T-helper 2 cell treated with Interferon-gamma antibody and Interleukin-4, amounts not matched to agents 5 μg/mL and 100 μg/mL, for 36 hours (primary cell): ENCODE measurements at regions not wholly inside any gene's neighbourhood (a gene's known extent, or its start where the extent isn't known, plus 50 kb on each side); places are given as distances from the start of the nearest gene placed in this dataset.

Source experiments
- DNase-seq: peaks from one replicate; pipeline ENCODE4 v3.0.0; 2021; ENCODE audit warnings: low spot score
- H3K27ac Mint-ChIP-seq: one replicate; pipeline ENCODE4 v1.8.0; 2021; ENCODE audit warnings: mild to moderate bottlenecking, mixed read lengths
- H3K27me3 Mint-ChIP-seq: one replicate; pipeline ENCODE4 v1.8.0; 2021; ENCODE audit warnings: low read depth, mixed read lengths
- H3K36me3 Mint-ChIP-seq: one replicate; pipeline ENCODE4 v1.8.0; 2021; ENCODE audit warnings: low read depth, mixed read lengths
- H3K4me1 Mint-ChIP-seq: one replicate; pipeline ENCODE4 v1.8.0; 2021; ENCODE audit warnings: low read depth, mixed read lengths
- H3K4me3 Mint-ChIP-seq: one replicate; pipeline ENCODE4 v1.8.0; 2022; ENCODE audit warnings: mild to moderate bottlenecking, moderate library complexity, mixed read lengths
- H3K9me3 Mint-ChIP-seq: one replicate; pipeline ENCODE4 v1.8.0; 2021; ENCODE audit warnings: mixed read lengths

GRCh38 chr5:155587458-155587857 is 573.9 kb downstream of the KIF4B start:
- no peak overlapping the region for H3K27ac Mint-ChIP-seq
- H3K4me3 Mint-ChIP-seq = no peak overlapping the region
- H3K9me3 Mint-ChIP-seq = no peaks in the 10 kb centered on the region
- no peaks in the 10 kb centered on the region for H3K4me1 Mint-ChIP-seq
- H3K36me3 Mint-ChIP-seq = no peaks in the 10 kb centered on the region
- DNase-seq = no peak
- no peaks in the 10 kb centered on the region for H3K27me3 Mint-ChIP-seq

GRCh38 chr5:155591273-155591672 is 577.7 kb downstream of the KIF4B start:
- Mint-ChIP-seq H3K27me3 (no peaks in the 10 kb centered on the region), H3K4me1 (no peaks in the 10 kb centered on the region), H3K9me3 (no peaks in the 10 kb centered on the region), H3K36me3 (no peaks in the 10 kb centered on the region), H3K27ac (no peak overlapping the region), H3K4me3 (no peak overlapping the region)
- DNase-seq = no peak

- no peak overlapping the region for H3K27ac Mint-ChIP-seq
- no peak overlapping the region for H3K4me3 Mint-ChIP-seq
- DNase-seq = no peak
- H3K36me3 Mint-ChIP-seq = no peaks in the 10 kb centered on the region
- H3K9me3 Mint-ChIP-seq = no peaks in the 10 kb centered on the region
- no peaks in the 10 kb centered on the region for H3K27me3 Mint-ChIP-seq
- no peaks in the 10 kb centered on the region for H3K4me1 Mint-ChIP-seq
These were observed 580.7 kb downstream of the KIF4B start for GRCh38 chr5:155594270-155594669.

- no peaks in the 10 kb centered on the region for H3K36me3 Mint-ChIP-seq
- H3K4me3 Mint-ChIP-seq = no peak overlapping the region
- H3K4me1 Mint-ChIP-seq = no peaks in the 10 kb centered on the region
- H3K27ac Mint-ChIP-seq = no peak overlapping the region
- H3K9me3 Mint-ChIP-seq = no peaks in the 10 kb centered on the region
- no peaks in the 10 kb centered on the region for H3K27me3 Mint-ChIP-seq
- DNase-seq = no peak
These were observed 582.2 kb downstream of the KIF4B start for GRCh38 chr5:155595791-155596190.

GRCh38 chr5:155598552-155598951 is 585.0 kb downstream of the KIF4B start:
- H3K27ac Mint-ChIP-seq = no peak overlapping the region
- H3K4me1 Mint-ChIP-seq = no peaks in the 10 kb centered on the region
- DNase-seq = no peak
- no peaks in the 10 kb centered on the region for H3K9me3 Mint-ChIP-seq
- no peaks in the 10 kb centered on the region for H3K27me3 Mint-ChIP-seq
- H3K4me3 Mint-ChIP-seq = no peak overlapping the region
- H3K36me3 Mint-ChIP-seq = no peaks in the 10 kb centered on the region

- H3K4me1 Mint-ChIP-seq = no peaks in the 10 kb centered on the region
- no peaks in the 10 kb centered on the region for H3K27me3 Mint-ChIP-seq
- no peak overlapping the region for H3K4me3 Mint-ChIP-seq
- no peak for DNase-seq
- H3K9me3 Mint-ChIP-seq = no peaks in the 10 kb centered on the region
- H3K36me3 Mint-ChIP-seq = no peaks in the 10 kb centered on the region
- no peak overlapping the region for H3K27ac Mint-ChIP-seq
These were observed 592.4 kb downstream of the KIF4B start for GRCh38 chr5:155605920-155606319.

- Mint-ChIP-seq H3K27me3 (peaks cover 4% of the 10 kb centered on the region), H3K36me3 (no peaks in the 10 kb centered on the region), H3K9me3 (no peaks in the 10 kb centered on the region), H3K4me3 (no peak overlapping the region), H3K4me1 (no peaks in the 10 kb centered on the region), H3K27ac (no peak overlapping the region)
- no peak for DNase-seq
These were observed 603.3 kb downstream of the KIF4B start for GRCh38 chr5:155616779-155617392.

- no peak overlapping the region for H3K27ac Mint-ChIP-seq
- H3K27me3 Mint-ChIP-seq = peaks cover 5% of the 10 kb centered on the region
- no peaks in the 10 kb centered on the region for H3K4me1 Mint-ChIP-seq
- DNase-seq = no peak
- no peak overlapping the region for H3K4me3 Mint-ChIP-seq
- no peaks in the 10 kb centered on the region for H3K9me3 Mint-ChIP-seq
- H3K36me3 Mint-ChIP-seq = no peaks in the 10 kb centered on the region
These were observed 606.1 kb downstream of the KIF4B start for GRCh38 chr5:155619688-155620087.

- peaks cover 5% of the 10 kb centered on the region for H3K27me3 Mint-ChIP-seq
- H3K4me1 Mint-ChIP-seq = no peaks in the 10 kb centered on the region
- no peak overlapping the region for H3K27ac Mint-ChIP-seq
- no peaks in the 10 kb centered on the region for H3K9me3 Mint-ChIP-seq
- no peaks in the 10 kb centered on the region for H3K36me3 Mint-ChIP-seq
- H3K4me3 Mint-ChIP-seq = no peak overlapping the region
- DNase-seq = no peak
These were observed 607.4 kb downstream of the KIF4B start for GRCh38 chr5:155620821-155621410.

- H3K36me3 Mint-ChIP-seq = no peaks in the 10 kb centered on the region
These were observed 611.2 kb downstream of the KIF4B start for GRCh38 chr5:155624597-155625241.

GRCh38 chr5:155625315-155625714 is 611.8 kb downstream of the KIF4B start:
- Mint-ChIP-seq H3K4me3 (no peak overlapping the region), H3K36me3 (no peaks in the 10 kb centered on the region), H3K27me3 (peaks cover 5% of the 10 kb centered on the region), H3K4me1 (no peaks in the 10 kb centered on the region), H3K27ac (no peak overlapping the region), H3K9me3 (no peaks in the 10 kb centered on the region)
- no peak for DNase-seq

More at GRCh38 chr5:155624597-155625241, 611.2 kb downstream of the KIF4B start:
- Mint-ChIP-seq H3K27me3 (peaks cover 5% of the 10 kb centered on the region), H3K4me3 (no peak overlapping the region), H3K27ac (no peak overlapping the region), H3K4me1 (no peaks in the 10 kb centered on the region), H3K9me3 (no peaks in the 10 kb centered on the region)
- no peak for DNase-seq

- H3K27ac Mint-ChIP-seq = no peak overlapping the region
- H3K4me1 Mint-ChIP-seq = no peaks in the 10 kb centered on the region
- DNase-seq = no peak
- H3K4me3 Mint-ChIP-seq = no peak overlapping the region
- no peaks in the 10 kb centered on the region for H3K36me3 Mint-ChIP-seq
- H3K9me3 Mint-ChIP-seq = no peaks in the 10 kb centered on the region
- H3K27me3 Mint-ChIP-seq = peaks cover 5% of the 10 kb centered on the region
These were observed 612.5 kb downstream of the KIF4B start for GRCh38 chr5:155625897-155626543.

- no peaks in the 10 kb centered on the region for H3K4me1 Mint-ChIP-seq
- H3K36me3 Mint-ChIP-seq = no peaks in the 10 kb centered on the region
- no peak for DNase-seq
- H3K9me3 Mint-ChIP-seq = no peaks in the 10 kb centered on the region
- no peak overlapping the region for H3K4me3 Mint-ChIP-seq
- no peak overlapping the region for H3K27ac Mint-ChIP-seq
- peaks cover 3% of the 10 kb centered on the region for H3K27me3 Mint-ChIP-seq
These were observed 613.0 kb downstream of the KIF4B start for GRCh38 chr5:155626592-155626991.

GRCh38 chr5:155628346-155628745 is 614.8 kb downstream of the KIF4B start:
- Mint-ChIP-seq H3K4me3 (no peak overlapping the region), H3K36me3 (no peaks in the 10 kb centered on the region), H3K27me3 (no peaks in the 10 kb centered on the region), H3K27ac (no peak overlapping the region), H3K4me1 (no peaks in the 10 kb centered on the region), H3K9me3 (no peaks in the 10 kb centered on the region)
- DNase-seq = no peak
